Transverse colon (tissue), 4 donors: ENCODE measurements at regions not wholly inside any gene's neighbourhood (a gene's known extent, or its start where the extent isn't known, plus 50 kb on each side); places are given as distances from the start of the nearest gene placed in this dataset.

ENCODE experiments used
- DNase-seq: peaks from one replicate; pipeline ENCODE4 v3.0.0-alpha.2; 2019
- H3K27ac ChIP-seq, 4 donors: fragments of 200-600 bp; sonication (generic); 2 replicates each; pipeline ENCODE4 v1.5.1; 2016 to 2018; ENCODE audit warnings: inconsistent platforms in 4 of 4
- H3K27me3 ChIP-seq: fragments of 200-600 bp; sonication (generic); 2 replicates; pipeline ENCODE4 v1.5.1; 2017; ENCODE audit warnings: inconsistent platforms
- H3K36me3 ChIP-seq, 4 donors: fragments of 200-600 bp; sonication (generic); 2 replicates each; pipeline ENCODE4 v1.5.1; 2017 to 2019; ENCODE audit warnings: inconsistent platforms in 4 of 4
- H3K4me1 ChIP-seq, 4 donors: fragments of 200-600 bp; sonication (generic); 2 replicates each; pipeline ENCODE4 v1.5.1; 2017 to 2020; ENCODE audit warnings: inconsistent platforms in 4 of 4
- H3K4me3 ChIP-seq, 4 donors: fragments of 200-600 bp; sonication (generic); 1 replicate in 1 of 4; 2 replicates in 3 of 4; pipeline versions ENCODE4 v1.5.1 to v1.6.1; 2017 to 2019; ENCODE audit warnings: inconsistent platforms in 4 of 4
- H3K9me3 ChIP-seq, 2 donors: fragments of 200-600 bp; sonication (generic); 2 replicates each; pipeline ENCODE4 v1.5.1; 2017 to 2019; ENCODE audit warnings: inconsistent platforms in 2 of 2
- EP300 ChIP-seq: sonication (generic); formaldehyde crosslinking; IDR thresholded peaks from one replicate; pipeline ENCODE4 v1.6.1; 2017; ENCODE audit warnings: antibody characterized with exemption, low read depth
- POLR2A ChIP-seq: fragments of 450-650 bp; IDR thresholded peaks from one replicate; pipeline ENCODE4 v1.6.1; 2016; ENCODE audit warnings: antibody characterized with exemption, mild to moderate bottlenecking, moderate library complexity
- POLR2AphosphoS5 ChIP-seq, 3 donors: sonication (generic); formaldehyde crosslinking; IDR thresholded peaks; one replicate each; pipeline ENCODE4 v1.6.1; 2016; ENCODE audit warnings: antibody characterized with exemption in 3 of 3
- WGBS, 2 donors: methylation state at CpG; one replicate each; pipeline ENCODE4 v1.1.5; 2018; ENCODE audit warnings: low coverage in 1 of 2; 5-methylcytosine and 5-hydroxymethylcytosine counted together
- in situ Hi-C, 4 donors: fragments of 200-750 bp; cut with MboI; loops; one replicate each; pipeline versions ENCODE4 v1.15.0 to v1.15.1; 2017; ENCODE audit warnings: low sequenced_read_pairs in 3 of 4, low pct_ligation_motif_present in 1 of 4, low pct_unique_long_range_greater_than_20kb in 1 of 4
- intact Hi-C: fragments of 100-400 bp; cut with DNase I; formaldehyde crosslinking; loops from one replicate; pipeline ENCODE4 v1.15.1; 2023; ENCODE audit warnings: low total_unique reads
- TF ChIP-seq, protein P1 (sequence below), 5 experiments: fragments of 200-600 bp in 3 of 5; fragments of 450-650 bp in 2 of 5; sonication (generic) in 3 of 5; IDR thresholded peaks; 1 replicate in 2 of 5; 2 replicates in 3 of 5; pipeline ENCODE4 v1.5.1; 2016 to 2017; ENCODE audit warnings: antibody characterized with exemption in 5 of 5, inconsistent platforms in 3 of 5, mild to moderate bottlenecking in 2 of 5, moderate library complexity in 1 of 5

DNA sequence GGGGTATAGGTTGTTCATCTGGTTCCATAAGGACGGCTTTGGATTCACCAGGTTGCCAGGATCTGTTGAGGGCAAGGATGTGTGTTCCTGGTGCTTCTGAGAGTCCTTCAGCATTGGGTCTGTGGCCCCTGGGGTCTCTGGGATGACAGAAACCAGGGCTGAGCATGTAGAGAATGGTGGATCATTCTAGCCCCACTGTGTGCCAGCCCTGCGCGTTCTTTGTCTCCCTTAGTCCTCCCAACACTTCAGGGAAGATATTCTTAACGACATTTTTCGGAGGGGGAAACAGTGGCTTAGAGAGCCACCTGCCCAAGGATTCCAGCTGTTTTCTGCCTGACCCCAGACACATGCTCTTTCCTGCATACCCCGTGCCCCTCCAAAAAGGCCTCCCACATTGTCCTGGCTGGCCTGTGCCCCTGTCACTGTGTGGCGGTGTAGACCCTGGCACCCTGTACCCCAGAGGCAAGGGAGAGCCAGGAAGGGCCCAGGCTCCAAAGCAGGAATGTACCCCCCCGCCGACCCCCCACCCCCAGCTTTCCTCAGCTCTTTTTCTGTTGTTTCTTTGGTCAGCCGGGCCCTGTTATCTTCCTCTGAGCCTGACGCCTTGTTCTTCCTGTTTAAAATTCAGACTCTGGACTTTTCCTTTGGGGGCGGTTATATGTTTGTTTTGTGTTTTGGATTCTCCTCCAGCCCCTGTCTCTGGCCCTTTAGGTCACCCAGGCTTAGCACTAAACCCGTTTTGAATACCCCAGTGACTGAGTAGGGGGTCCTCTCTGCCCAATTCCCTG is 57.8 kb upstream of the SMAD6 start:
- intact Hi-C loops = no loop called here
- H3K27me3 ChIP-seq = no peaks in the 10 kb centered on the region
- TF ChIP-seq POLR2AphosphoS5 (IDR thresholded peaks at IDR 0.05) (no peak), EP300 (no peak), POLR2A (no peak)
- TF ChIP-seq, protein P1, sequence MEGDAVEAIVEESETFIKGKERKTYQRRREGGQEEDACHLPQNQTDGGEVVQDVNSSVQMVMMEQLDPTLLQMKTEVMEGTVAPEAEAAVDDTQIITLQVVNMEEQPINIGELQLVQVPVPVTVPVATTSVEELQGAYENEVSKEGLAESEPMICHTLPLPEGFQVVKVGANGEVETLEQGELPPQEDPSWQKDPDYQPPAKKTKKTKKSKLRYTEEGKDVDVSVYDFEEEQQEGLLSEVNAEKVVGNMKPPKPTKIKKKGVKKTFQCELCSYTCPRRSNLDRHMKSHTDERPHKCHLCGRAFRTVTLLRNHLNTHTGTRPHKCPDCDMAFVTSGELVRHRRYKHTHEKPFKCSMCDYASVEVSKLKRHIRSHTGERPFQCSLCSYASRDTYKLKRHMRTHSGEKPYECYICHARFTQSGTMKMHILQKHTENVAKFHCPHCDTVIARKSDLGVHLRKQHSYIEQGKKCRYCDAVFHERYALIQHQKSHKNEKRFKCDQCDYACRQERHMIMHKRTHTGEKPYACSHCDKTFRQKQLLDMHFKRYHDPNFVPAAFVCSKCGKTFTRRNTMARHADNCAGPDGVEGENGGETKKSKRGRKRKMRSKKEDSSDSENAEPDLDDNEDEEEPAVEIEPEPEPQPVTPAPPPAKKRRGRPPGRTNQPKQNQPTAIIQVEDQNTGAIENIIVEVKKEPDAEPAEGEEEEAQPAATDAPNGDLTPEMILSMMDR (IDR thresholded peaks at IDR 0.05) = no peak
- in situ Hi-C loops = no loop called here
- no peak for DNase-seq
- H3K9me3 ChIP-seq = no peaks in the 10 kb centered on the region
- 59 to 64% methylated on average over 9 to 13 of the region's 13 CpGs for WGBS, 2 donors
- no peak overlapping the region for H3K4me3 ChIP-seq
- H3K4me1 ChIP-seq = no peaks in the 10 kb centered on the region
- no peaks in the 10 kb centered on the region for H3K36me3 ChIP-seq
- no peak overlapping the region for H3K27ac ChIP-seq

DNA sequence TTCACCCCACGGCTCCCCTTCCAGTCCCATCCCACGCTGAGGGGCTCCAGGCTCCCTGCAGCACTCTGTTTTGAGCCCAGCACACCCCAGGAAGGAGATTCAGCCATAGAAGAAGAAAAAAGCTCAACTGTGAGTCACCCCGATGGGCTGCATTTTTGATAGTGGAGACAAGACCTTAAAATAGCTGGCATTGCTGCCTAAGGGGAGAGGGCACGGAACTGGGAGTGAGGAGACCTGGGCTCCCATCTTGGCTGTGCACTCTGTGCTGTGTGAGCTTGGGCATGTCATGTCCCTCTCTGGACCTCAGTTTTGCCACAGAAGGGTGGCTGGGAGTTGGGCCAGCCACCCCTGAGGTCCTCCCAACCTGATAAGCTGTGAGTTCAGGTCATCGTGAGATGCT is 57.2 kb upstream of the SMAD6 start:
- Histone ChIP-seq H3K4me3 (no peak overlapping the region), H3K27ac (no peak overlapping the region), H3K27me3 (no peaks in the 10 kb centered on the region), H3K9me3 (no peaks in the 10 kb centered on the region), H3K36me3 (no peaks in the 10 kb centered on the region), H3K4me1 (no peaks in the 10 kb centered on the region)
- WGBS, 2 donors = 51% methylated on average over 5 of the region's 5 CpGs; no CpG with 5 or more reads in 1 of the 2 donors
- intact Hi-C loops (no loop called here), in situ Hi-C loops (no loop called here)
- no peak for TF ChIP-seq POLR2AphosphoS5 (IDR thresholded peaks at IDR 0.05)
- no peak for TF ChIP-seq POLR2A
- no peak for TF ChIP-seq EP300
- TF ChIP-seq, protein P1 (IDR thresholded peaks at IDR 0.05) = no peak
- DNase-seq = no peak

DNA sequence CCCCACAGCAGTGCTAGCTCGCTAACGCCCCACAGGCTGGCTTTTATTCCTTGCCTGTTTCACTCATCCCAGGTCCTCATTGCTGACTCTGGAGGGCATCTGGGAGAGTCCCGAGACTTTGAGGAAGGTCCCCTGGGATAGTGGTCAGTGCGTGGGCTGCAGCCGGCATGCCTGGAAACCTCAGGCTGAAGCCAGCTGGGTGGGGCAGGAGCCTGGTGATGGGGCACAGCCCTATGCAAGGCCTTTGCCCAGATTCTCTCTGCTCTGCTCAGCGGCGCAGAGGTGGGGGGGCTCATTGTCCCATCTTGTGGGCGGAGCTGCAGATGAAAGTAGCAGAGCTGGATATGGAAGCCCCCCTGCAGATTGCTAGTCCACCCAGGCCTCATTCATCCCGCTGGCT is 55.7 kb upstream of the SMAD6 start:
- Histone ChIP-seq H3K4me1 (no peaks in the 10 kb centered on the region), H3K27ac (no peak overlapping the region), H3K4me3 (no peak overlapping the region), H3K27me3 (no peaks in the 10 kb centered on the region), H3K9me3 (no peaks in the 10 kb centered on the region), H3K36me3 (no peaks in the 10 kb centered on the region)
- intact Hi-C loops (no loop called here), in situ Hi-C loops (no loop called here)
- TF ChIP-seq EP300 = no peak
- TF ChIP-seq POLR2AphosphoS5 (IDR thresholded peaks at IDR 0.05) = no peak
- TF ChIP-seq POLR2A = no peak
- TF ChIP-seq, protein P1 (IDR thresholded peaks at IDR 0.05) = no peak
- DNase-seq = no peak
- 72% methylated on average over 9 of the region's 9 CpGs; no CpG with 5 or more reads in 1 of the 2 donors for WGBS, 2 donors

DNA sequence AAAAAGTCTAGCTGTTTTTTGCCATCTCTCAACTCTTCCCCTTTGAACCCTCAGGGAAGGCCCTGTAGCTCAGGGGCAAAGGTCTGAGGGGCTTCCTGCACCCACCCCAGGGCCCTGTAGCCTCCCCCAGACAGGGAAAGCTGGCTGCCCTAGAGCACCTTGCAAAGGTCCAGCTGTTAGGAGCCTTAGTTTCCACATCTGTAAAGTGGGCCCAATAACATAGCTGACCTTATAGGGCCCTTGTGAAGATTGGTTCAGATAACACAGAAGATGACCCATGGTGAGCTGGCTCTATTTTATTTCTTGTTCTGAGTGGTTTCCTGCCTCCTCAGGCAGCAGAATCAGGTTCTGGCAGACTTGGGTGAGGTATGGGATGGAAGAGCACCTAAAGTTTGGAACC is 55.2 kb upstream of the SMAD6 start:
- intact Hi-C loops = no loop called here
- H3K4me3 ChIP-seq = no peak overlapping the region
- TF ChIP-seq EP300 (no peak), POLR2AphosphoS5 (IDR thresholded peaks at IDR 0.05) (no peak), POLR2A (no peak)
- TF ChIP-seq, protein P1 (IDR thresholded peaks at IDR 0.05) = no peak

More for the DNA sequence above, 55.2 kb upstream of the SMAD6 start:
- in situ Hi-C loops = no loop called here
- H3K9me3 ChIP-seq = no peaks in the 10 kb centered on the region
- H3K27ac ChIP-seq = no peak overlapping the region
- no peak for DNase-seq
- no peaks in the 10 kb centered on the region for H3K27me3 ChIP-seq
- no peaks in the 10 kb centered on the region for H3K4me1 ChIP-seq
- H3K36me3 ChIP-seq = no peaks in the 10 kb centered on the region
